ENCODE measurements at regions not wholly inside any gene's neighbourhood (a gene's known extent, or its start where the extent isn't known, plus 50 kb on each side); places are given as distances from the start of the nearest gene placed in this dataset.

DNA sequence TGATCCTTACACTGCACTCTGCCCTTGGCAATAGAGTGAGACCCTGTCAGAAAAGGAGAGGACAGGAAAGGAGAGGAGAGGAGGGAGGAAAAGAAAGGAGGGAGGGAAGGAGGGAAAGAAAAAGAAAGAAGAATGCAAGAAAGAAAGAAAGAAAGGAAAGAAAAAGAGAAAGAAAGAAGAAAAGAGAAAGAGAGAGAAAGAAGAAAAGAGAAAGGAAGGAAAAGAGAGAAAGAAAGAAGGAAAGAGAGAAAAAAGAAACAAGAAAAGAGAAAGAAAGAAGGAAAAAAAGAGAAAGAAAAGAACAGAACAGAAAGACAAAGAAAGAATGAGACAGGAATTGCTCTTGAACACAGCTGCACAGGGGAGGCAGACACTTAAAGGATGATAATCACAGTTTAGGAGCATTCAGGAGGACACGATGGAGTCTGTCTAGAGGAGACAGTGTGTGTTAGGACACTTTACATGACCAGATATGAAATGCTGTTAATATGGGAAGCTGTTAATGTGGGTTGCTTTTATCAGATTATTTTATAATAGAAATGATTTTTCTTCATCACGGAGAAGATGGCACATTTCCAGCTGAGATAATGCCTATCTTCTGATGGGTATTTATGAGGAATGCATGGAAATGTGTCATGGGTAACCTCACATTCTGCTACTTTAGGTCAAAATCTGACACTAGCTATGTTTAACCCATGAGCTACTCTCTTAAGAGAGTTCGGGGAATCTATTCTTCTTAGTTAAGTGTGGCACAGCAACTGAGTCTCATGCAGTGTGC is 160.5 kb downstream of the BAMBI start:
- H3K79me2 ChIP-seq, result no peaks in the 10 kb centered on the region
- no peak overlapping the region for H2AFZ ChIP-seq
- H3K4me3 ChIP-seq (ENCODE audit: low read depth, low read length), result no peak overlapping the region
- no peak overlapping the region for H3K9ac ChIP-seq
- no peaks in the 10 kb centered on the region for H3K9me3 ChIP-seq (ENCODE audit: control insufficient read depth, low read length)
- H3K36me3 ChIP-seq (ENCODE audit: control insufficient read depth, insufficient read depth, low read length), result no peaks in the 10 kb centered on the region
- H3K4me2 ChIP-seq (ENCODE audit: low read length), result no peak overlapping the region
- no peaks in the 10 kb centered on the region for H3K27me3 ChIP-seq (ENCODE audit: control insufficient read depth, insufficient read depth, low read length)
- TF ChIP-seq, protein P1, sequence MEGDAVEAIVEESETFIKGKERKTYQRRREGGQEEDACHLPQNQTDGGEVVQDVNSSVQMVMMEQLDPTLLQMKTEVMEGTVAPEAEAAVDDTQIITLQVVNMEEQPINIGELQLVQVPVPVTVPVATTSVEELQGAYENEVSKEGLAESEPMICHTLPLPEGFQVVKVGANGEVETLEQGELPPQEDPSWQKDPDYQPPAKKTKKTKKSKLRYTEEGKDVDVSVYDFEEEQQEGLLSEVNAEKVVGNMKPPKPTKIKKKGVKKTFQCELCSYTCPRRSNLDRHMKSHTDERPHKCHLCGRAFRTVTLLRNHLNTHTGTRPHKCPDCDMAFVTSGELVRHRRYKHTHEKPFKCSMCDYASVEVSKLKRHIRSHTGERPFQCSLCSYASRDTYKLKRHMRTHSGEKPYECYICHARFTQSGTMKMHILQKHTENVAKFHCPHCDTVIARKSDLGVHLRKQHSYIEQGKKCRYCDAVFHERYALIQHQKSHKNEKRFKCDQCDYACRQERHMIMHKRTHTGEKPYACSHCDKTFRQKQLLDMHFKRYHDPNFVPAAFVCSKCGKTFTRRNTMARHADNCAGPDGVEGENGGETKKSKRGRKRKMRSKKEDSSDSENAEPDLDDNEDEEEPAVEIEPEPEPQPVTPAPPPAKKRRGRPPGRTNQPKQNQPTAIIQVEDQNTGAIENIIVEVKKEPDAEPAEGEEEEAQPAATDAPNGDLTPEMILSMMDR (IDR thresholded peaks at IDR 0.05), result no peak
- peaks cover 2% of the 10 kb centered on the region for H3K4me1 ChIP-seq
- no peak overlapping the region for H3K27ac ChIP-seq

DNA sequence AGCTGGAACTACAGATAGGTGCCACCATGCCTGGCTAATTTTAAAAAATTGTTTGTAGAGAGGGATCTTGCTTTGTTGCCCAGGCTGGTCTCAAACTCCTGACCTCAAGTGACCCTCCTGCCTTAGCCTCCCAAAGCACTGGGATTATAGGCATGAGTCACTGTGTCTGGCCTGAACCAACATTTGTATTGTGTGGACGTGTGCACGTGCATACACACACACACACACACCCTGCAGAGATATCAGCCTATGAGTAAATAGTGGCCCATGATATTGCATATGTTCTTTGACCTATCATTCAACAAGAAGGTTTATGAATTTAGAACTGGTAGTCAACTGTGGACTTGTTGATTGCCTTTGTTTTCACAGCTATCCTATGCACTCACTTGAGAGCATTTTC is 161.6 kb downstream of the BAMBI start:
- TF ChIP-seq, protein P1 (IDR thresholded peaks at IDR 0.05), result no peak
- no peak overlapping the region for H3K9ac ChIP-seq
- H2AFZ ChIP-seq, result no peak overlapping the region
- no peaks in the 10 kb centered on the region for H3K79me2 ChIP-seq
- no peaks in the 10 kb centered on the region for H3K36me3 ChIP-seq (ENCODE audit: control insufficient read depth, insufficient read depth, low read length)
- H3K4me1 ChIP-seq, result peaks cover 2% of the 10 kb centered on the region
- no peak overlapping the region for H3K4me2 ChIP-seq (ENCODE audit: low read length)
- no peak overlapping the region for H3K27ac ChIP-seq
- no peak overlapping the region for H3K4me3 ChIP-seq (ENCODE audit: low read depth, low read length)
- H3K9me3 ChIP-seq (ENCODE audit: control insufficient read depth, low read length), result no peaks in the 10 kb centered on the region
- no peaks in the 10 kb centered on the region for H3K27me3 ChIP-seq (ENCODE audit: control insufficient read depth, insufficient read depth, low read length)

DNA sequence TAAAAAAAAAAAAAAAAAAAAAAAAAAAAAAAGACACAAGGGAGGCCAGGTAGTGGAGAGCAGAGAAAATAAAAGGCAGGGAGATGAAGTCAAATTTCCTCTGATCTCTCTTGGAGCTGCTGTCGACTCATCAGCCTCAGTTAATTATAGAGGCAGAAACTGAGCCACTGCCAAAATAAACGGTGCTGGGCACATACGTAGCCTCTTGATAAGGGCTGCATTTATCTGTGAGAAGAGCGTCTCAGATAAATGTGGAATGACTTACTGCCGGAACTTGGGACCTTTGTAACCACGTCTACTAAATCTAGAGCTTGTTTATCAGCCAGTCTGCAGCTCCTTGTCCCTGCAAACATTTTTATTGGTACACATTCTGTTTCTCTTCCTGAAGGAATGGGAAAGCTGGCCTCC is 162.3 kb downstream of the BAMBI start:
- Histone ChIP-seq H3K9ac (no peak overlapping the region), H3K79me2 (no peaks in the 10 kb centered on the region), H2AFZ (no peak overlapping the region), H3K4me1 (peaks cover 2% of the 10 kb centered on the region), H3K27ac (no peak overlapping the region), H3K4me3 (ENCODE audit: low read depth, low read length) (no peak overlapping the region), H3K27me3 (ENCODE audit: control insufficient read depth, insufficient read depth, low read length) (no peaks in the 10 kb centered on the region), H3K36me3 (ENCODE audit: control insufficient read depth, insufficient read depth, low read length) (no peaks in the 10 kb centered on the region), H3K9me3 (ENCODE audit: control insufficient read depth, low read length) (no peaks in the 10 kb centered on the region), H3K4me2 (ENCODE audit: low read length) (no peak overlapping the region)
- TF ChIP-seq, protein P1 (IDR thresholded peaks at IDR 0.05), result no peak

DNA sequence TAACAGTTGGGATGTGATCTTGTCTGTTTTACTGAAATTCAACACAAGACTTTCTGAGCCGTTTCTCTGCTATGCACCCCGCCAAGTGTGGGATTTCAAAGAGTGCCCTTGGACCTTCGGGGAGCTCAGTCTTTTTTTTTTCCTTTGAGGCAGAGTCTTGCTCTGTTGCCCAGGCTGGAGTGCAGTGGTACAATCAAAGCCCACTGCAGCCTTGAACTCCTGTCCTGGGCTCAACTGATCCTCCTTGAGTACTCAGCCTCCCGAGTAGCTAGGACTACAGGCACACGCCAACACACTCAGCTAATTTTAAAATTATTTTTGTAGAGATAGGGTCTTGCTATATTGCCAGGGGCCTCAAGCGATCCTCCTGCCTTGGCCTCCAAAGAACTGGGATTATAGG is 162.9 kb downstream of the BAMBI start:
- no peak overlapping the region for H2AFZ ChIP-seq
- TF ChIP-seq, protein P1 (IDR thresholded peaks at IDR 0.05), result no peak
- H3K27me3 ChIP-seq (ENCODE audit: control insufficient read depth, insufficient read depth, low read length), result no peaks in the 10 kb centered on the region
- H3K4me1 ChIP-seq, result peaks cover 2% of the 10 kb centered on the region
- H3K36me3 ChIP-seq (ENCODE audit: control insufficient read depth, insufficient read depth, low read length), result no peaks in the 10 kb centered on the region
- no peaks in the 10 kb centered on the region for H3K9me3 ChIP-seq (ENCODE audit: control insufficient read depth, low read length)
- no peaks in the 10 kb centered on the region for H3K79me2 ChIP-seq
- no peak overlapping the region for H3K9ac ChIP-seq
- no peak overlapping the region for H3K27ac ChIP-seq
- no peak overlapping the region for H3K4me3 ChIP-seq (ENCODE audit: low read depth, low read length)
- H3K4me2 ChIP-seq (ENCODE audit: low read length), result no peak overlapping the region

DNA sequence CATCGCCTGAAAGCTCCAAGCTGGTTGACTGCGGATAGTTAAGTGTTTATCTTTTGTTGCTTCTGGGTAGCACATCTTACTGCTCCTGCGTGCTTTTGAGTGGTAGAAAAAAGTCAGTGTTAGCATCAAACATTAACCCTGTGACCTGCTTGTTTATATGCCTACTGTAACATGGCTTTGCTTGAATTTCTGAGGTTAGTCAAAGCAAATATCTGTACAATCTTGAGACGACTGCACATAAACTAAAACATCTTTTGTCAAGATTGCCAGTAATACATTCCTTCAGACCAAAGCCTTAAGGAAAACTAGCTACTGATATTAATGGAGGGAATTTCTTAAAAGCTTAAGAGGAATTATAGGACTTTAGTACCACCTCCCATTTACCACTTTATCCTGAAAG is 163.7 kb downstream of the BAMBI start:
- Histone ChIP-seq H3K4me3 (ENCODE audit: low read depth, low read length) (no peak overlapping the region), H3K79me2 (no peaks in the 10 kb centered on the region), H3K9me3 (ENCODE audit: control insufficient read depth, low read length) (no peaks in the 10 kb centered on the region), H3K27ac (no peak overlapping the region), H3K4me1 (peaks cover 2% of the 10 kb centered on the region), H3K9ac (no peak overlapping the region), H3K36me3 (ENCODE audit: control insufficient read depth, insufficient read depth, low read length) (no peaks in the 10 kb centered on the region), H2AFZ (no peak overlapping the region), H3K4me2 (ENCODE audit: low read length) (no peak overlapping the region), H3K27me3 (ENCODE audit: control insufficient read depth, insufficient read depth, low read length) (no peaks in the 10 kb centered on the region)
- TF ChIP-seq, protein P1 (IDR thresholded peaks at IDR 0.05), result no peak
